ENCODE measurements at regions not wholly inside any gene's neighbourhood (a gene's known extent, or its start where the extent isn't known, plus 50 kb on each side); places are given as distances from the start of the nearest gene placed in this dataset.

DNA sequence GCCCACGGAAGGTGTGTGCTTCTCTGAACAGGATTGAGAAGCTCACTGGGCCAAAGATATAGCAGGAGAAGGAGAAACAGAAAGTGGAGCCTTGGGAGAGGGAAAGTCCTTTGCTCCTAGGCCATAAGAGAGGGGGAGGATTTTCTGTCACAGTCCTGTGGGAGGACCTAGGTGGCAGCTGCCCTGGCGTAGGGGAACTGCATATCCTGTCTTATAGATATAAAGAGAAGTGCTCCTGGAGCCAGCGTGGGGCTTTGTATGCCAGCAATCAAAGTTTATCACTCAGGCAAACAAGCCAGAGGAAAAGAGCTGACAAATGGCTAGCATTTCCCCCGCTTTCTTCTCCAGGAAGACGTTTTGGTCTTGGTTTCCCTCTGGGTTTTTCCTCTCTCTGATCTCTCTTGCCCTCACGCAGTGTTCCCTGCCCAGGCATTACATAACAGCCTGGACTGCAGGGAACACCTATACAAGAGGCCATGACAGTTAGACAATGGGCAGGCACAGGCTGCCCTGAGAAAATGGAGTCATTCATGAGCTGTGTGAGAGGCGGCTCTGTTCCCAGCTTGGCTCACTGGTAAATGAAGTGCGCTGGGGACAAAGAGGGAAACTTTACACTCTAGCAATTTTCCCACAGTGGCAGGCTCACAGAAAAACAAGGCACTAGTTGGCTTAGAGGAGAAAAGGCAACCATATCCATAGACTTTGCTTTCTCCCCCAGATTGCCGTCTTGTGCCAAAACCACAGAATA lies 52.5 kb upstream of the ZNF648 start (continued):
- TF ChIP-seq HNF4G (IDR thresholded peaks at IDR 0.05; ENCODE audit: borderline replicate concordance, low read depth, low read length) (no peak), HNF4G (CRISPR knock-in tag; IDR thresholded peaks at IDR 0.05; ENCODE audit: borderline replicate concordance, low read depth) (no peak), KIAA2018 (CRISPR knock-in tag; IDR thresholded peaks at IDR 0.05; ENCODE audit: borderline replicate concordance) (no peak), SIX1 (CRISPR knock-in tag; IDR thresholded peaks at IDR 0.05; ENCODE audit: borderline replicate concordance) (no peak), JUNB (CRISPR knock-in tag; IDR thresholded peaks at IDR 0.05; ENCODE audit: borderline replicate concordance) (no peak), NFRKB (IDR thresholded peaks at IDR 0.05) (no peak), ETV6 (CRISPR knock-in tag; conservative IDR thresholded peaks at IDR 0.05) (no peak), ZNF879 (CRISPR knock-in tag; IDR thresholded peaks at IDR 0.05) (no peak), ZNF781 (CRISPR knock-in tag; IDR thresholded peaks at IDR 0.05; ENCODE audit: borderline replicate concordance, not compliant biosample characterization) (no peak), GPBP1L1 (CRISPR knock-in tag; IDR thresholded peaks at IDR 0.05) (no peak), ZNF121 (CRISPR knock-in tag; IDR thresholded peaks at IDR 0.05) (peak; percentile 88)
- TF ChIP-seq, protein P1, sequence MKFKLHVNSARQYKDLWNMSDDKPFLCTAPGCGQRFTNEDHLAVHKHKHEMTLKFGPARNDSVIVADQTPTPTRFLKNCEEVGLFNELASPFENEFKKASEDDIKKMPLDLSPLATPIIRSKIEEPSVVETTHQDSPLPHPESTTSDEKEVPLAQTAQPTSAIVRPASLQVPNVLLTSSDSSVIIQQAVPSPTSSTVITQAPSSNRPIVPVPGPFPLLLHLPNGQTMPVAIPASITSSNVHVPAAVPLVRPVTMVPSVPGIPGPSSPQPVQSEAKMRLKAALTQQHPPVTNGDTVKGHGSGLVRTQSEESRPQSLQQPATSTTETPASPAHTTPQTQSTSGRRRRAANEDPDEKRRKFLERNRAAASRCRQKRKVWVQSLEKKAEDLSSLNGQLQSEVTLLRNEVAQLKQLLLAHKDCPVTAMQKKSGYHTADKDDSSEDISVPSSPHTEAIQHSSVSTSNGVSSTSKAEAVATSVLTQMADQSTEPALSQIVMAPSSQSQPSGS (CRISPR knock-in tag; IDR thresholded peaks at IDR 0.05) = no peak
- TF ChIP-seq, protein P2, sequence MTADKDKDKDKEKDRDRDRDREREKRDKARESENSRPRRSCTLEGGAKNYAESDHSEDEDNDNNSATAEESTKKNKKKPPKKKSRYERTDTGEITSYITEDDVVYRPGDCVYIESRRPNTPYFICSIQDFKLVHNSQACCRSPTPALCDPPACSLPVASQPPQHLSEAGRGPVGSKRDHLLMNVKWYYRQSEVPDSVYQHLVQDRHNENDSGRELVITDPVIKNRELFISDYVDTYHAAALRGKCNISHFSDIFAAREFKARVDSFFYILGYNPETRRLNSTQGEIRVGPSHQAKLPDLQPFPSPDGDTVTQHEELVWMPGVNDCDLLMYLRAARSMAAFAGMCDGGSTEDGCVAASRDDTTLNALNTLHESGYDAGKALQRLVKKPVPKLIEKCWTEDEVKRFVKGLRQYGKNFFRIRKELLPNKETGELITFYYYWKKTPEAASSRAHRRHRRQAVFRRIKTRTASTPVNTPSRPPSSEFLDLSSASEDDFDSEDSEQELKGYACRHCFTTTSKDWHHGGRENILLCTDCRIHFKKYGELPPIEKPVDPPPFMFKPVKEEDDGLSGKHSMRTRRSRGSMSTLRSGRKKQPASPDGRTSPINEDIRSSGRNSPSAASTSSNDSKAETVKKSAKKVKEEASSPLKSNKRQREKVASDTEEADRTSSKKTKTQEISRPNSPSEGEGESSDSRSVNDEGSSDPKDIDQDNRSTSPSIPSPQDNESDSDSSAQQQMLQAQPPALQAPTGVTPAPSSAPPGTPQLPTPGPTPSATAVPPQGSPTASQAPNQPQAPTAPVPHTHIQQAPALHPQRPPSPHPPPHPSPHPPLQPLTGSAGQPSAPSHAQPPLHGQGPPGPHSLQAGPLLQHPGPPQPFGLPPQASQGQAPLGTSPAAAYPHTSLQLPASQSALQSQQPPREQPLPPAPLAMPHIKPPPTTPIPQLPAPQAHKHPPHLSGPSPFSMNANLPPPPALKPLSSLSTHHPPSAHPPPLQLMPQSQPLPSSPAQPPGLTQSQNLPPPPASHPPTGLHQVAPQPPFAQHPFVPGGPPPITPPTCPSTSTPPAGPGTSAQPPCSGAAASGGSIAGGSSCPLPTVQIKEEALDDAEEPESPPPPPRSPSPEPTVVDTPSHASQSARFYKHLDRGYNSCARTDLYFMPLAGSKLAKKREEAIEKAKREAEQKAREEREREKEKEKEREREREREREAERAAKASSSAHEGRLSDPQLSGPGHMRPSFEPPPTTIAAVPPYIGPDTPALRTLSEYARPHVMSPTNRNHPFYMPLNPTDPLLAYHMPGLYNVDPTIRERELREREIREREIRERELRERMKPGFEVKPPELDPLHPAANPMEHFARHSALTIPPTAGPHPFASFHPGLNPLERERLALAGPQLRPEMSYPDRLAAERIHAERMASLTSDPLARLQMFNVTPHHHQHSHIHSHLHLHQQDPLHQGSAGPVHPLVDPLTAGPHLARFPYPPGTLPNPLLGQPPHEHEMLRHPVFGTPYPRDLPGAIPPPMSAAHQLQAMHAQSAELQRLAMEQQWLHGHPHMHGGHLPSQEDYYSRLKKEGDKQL (CRISPR knock-in tag; IDR thresholded peaks at IDR 0.05; ENCODE audit: low read depth) = no peak
